ENCODE measurements at regions not wholly inside any gene's neighbourhood (a gene's known extent, or its start where the extent isn't known, plus 50 kb on each side); places are given as distances from the start of the nearest gene placed in this dataset.

GRCh38 chr19:13712767-13713201 is 51.5 kb upstream of the MRI1 start:
- H3K4me1 Mint-ChIP-seq, result peaks cover 12% of the 10 kb centered on the region
- H3K27ac Mint-ChIP-seq, result no peak overlapping the region
- H3K27me3 Mint-ChIP-seq (ENCODE audit: low read depth), result peaks cover 21% of the 10 kb centered on the region
- peaks cover 7% of the 10 kb centered on the region for H3K9me3 Mint-ChIP-seq
- H3K4me3 Mint-ChIP-seq, result no peak overlapping the region
- no peaks in the 10 kb centered on the region for H3K36me3 Mint-ChIP-seq (ENCODE audit: low read depth)
- no peak for TF ChIP-seq CTCF (IDR thresholded peaks at IDR 0.05; ENCODE audit: unreplicated experiment in 3 of 3)

DNA sequence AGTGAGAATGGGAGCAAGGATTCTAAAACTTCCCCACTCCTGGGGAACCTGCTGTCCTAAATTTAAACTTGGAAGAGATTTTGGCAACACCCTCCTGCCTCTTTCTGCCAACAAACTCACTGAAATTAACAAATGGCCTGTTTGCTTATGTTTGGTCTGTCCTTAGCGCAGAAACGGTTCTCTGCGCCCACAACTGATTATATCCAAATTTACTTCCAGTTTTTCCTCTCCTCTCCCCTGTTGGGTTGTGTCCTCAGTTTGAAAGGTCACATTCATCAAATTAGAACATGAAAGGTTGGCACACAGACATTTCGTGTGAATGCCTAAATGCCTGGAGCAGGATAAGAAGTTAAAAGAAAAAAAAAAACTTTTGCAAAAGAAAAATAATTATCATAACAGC is 56.4 kb upstream of the MRI1 start:
- TF ChIP-seq CTCF (IDR thresholded peaks at IDR 0.05; ENCODE audit: unreplicated experiment in 3 of 3), result no peak
- Mint-ChIP-seq H3K4me1 (peaks cover 6% of the 10 kb centered on the region), H3K4me3 (no peak overlapping the region), H3K36me3 (ENCODE audit: low read depth) (no peaks in the 10 kb centered on the region), H3K27ac (peak overlapping the region in 1 of 3 experiments; percentile 48), H3K27me3 (ENCODE audit: low read depth) (peaks cover 15% of the 10 kb centered on the region), H3K9me3 (peaks cover 7% of the 10 kb centered on the region)

DNA sequence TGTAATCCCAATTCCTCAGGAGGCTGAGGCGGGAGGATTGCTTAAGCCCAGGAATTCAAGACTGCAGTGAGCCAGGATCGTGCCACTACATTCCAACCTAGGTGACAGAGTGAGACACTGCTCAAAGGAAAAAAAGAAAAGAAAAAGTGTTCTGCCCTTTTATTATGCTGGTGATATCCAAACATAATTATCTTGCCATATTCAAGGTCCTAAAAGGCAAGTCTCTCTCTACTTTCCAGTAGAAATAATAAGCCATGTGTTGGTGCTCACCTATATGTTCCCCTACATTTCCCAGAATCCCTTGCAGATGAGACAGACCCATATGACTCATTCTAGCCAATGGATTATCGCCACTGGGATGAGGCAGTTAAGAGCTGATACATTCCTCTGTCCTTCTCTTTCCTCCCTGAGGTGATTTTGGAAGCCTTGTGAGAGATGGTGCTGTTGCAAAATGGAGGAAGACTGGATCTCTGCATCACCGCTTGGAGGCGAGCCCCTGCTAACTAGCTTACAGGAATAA is 58.3 kb upstream of the MRI1 start:
- no peak for TF ChIP-seq CTCF (IDR thresholded peaks at IDR 0.05; ENCODE audit: unreplicated experiment in 3 of 3)
- peaks cover 12% of the 10 kb centered on the region for H3K9me3 Mint-ChIP-seq
- peaks cover 18% of the 10 kb centered on the region for H3K27me3 Mint-ChIP-seq (ENCODE audit: low read depth)
- H3K4me3 Mint-ChIP-seq, result no peak overlapping the region
- H3K4me1 Mint-ChIP-seq, result peaks cover 6% of the 10 kb centered on the region
- no peak overlapping the region for H3K27ac Mint-ChIP-seq
- peaks cover 4% of the 10 kb centered on the region for H3K36me3 Mint-ChIP-seq (ENCODE audit: low read depth)

DNA sequence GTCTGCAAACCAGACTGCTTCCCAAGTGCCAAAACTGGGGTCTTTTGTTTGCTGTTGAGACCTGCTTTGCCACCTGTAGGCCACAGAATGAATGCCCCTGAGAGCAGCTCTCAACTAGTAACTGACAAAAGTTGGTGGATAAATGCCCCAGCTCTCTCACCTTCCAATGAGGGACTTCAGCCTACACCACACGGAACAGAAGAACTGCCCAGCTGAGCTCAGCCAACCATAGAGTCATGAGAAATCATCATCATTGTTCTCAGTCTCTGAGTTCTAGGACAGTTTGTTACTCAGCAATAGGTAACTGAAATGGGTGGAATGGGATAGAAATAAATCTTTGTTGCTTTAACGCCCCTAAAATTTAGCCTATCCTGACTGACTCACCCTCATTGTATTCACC is 59.1 kb upstream of the MRI1 start:
- H3K9me3 Mint-ChIP-seq, result peaks cover 13% of the 10 kb centered on the region
- TF ChIP-seq CTCF (IDR thresholded peaks at IDR 0.05; ENCODE audit: unreplicated experiment in 3 of 3), result no peak

DNA sequence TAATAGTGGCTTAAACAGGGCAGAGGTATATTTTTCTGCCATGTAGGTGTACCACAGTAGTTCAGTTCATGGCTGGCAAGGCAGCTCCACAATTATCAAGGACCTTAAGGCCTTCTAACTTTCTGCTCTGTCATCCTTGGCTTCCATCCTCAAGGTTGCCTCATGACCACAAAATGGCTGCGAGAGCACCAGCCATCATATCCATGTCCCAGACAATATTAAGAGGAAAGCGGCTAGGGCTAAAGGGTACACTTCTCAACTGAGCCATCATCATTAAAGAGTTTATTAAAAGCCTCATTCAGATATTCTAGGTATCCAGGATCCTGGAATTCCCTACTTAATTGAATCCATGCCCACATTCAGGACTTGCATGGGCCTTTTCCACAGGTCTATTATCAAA is 62.7 kb upstream of the MRI1 start:
- Mint-ChIP-seq H3K4me1 (peaks cover 12% of the 10 kb centered on the region), H3K4me3 (no peak overlapping the region), H3K27ac (no peak overlapping the region), H3K27me3 (ENCODE audit: low read depth) (peaks cover 10% of the 10 kb centered on the region), H3K9me3 (peaks cover 14% of the 10 kb centered on the region), H3K36me3 (ENCODE audit: low read depth) (peaks cover 4% of the 10 kb centered on the region)
- TF ChIP-seq CTCF (IDR thresholded peaks at IDR 0.05; ENCODE audit: unreplicated experiment in 3 of 3), result no peak

More for the DNA sequence above, 59.1 kb upstream of the MRI1 start:
- Mint-ChIP-seq H3K27me3 (ENCODE audit: low read depth) (peaks cover 14% of the 10 kb centered on the region), H3K4me3 (no peak overlapping the region), H3K36me3 (ENCODE audit: low read depth) (peaks cover 4% of the 10 kb centered on the region), H3K4me1 (peaks cover 12% of the 10 kb centered on the region), H3K27ac (no peak overlapping the region)

DNA sequence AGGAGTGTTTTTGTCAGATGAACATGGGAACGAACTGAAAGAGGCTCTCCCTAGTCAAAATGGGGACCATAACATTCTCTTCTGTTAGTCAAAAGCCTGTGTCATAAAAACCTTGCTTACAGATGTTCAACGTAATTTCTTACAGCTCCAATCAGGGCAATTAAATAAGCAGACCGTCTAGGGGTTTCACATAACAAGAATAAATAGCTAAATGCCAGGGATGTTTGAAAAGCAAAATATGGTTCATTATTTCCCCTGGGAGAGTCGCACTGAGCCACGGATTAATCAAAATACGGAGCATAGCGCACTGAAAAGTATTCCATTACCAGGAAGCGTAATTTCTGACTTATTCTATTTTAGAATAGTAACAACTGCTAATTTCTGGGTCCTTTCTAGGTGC is 63.7 kb upstream of the MRI1 start:
- peaks cover 10% of the 10 kb centered on the region for H3K27me3 Mint-ChIP-seq (ENCODE audit: low read depth)
- peaks cover 4% of the 10 kb centered on the region for H3K36me3 Mint-ChIP-seq (ENCODE audit: low read depth)
- peaks cover 12% of the 10 kb centered on the region for H3K4me1 Mint-ChIP-seq
- H3K9me3 Mint-ChIP-seq, result peaks cover 12% of the 10 kb centered on the region
- no peak overlapping the region for H3K4me3 Mint-ChIP-seq
- TF ChIP-seq CTCF (IDR thresholded peaks at IDR 0.05; ENCODE audit: unreplicated experiment in 3 of 3), result no peak
- H3K27ac Mint-ChIP-seq, result no peak overlapping the region

All from nephron (organoid).